ENCODE measurements at regions not wholly inside any gene's neighbourhood (a gene's known extent, or its start where the extent isn't known, plus 50 kb on each side); places are given as distances from the start of the nearest gene placed in this dataset.
A peak's percentile ranks its signal among the peaks of the same experiment; 100 is the strongest.

- peaks cover 0 to 26% (median 16%) of the 10 kb centered on the region in 4 donors for H3K4me1 ChIP-seq
- no peaks in the 10 kb centered on the region for H3K36me3 ChIP-seq
- 97% methylated on average over 14 of the region's 14 CpGs for WGBS, 2 donors
- H3K9me3 ChIP-seq, result no peaks in the 10 kb centered on the region
- DNase-seq, result no peak
- TF ChIP-seq POLR2AphosphoS5 (IDR thresholded peaks at IDR 0.05), result no peak
- TF ChIP-seq EP300 (IDR thresholded peaks at IDR 0.05), result no peak
- no peak for TF ChIP-seq CTCF (IDR thresholded peaks at IDR 0.05)
- no peak for TF ChIP-seq POLR2A (IDR thresholded peaks at IDR 0.05)
- H3K27ac ChIP-seq, result peak overlapping the region in 2 of 4 donors; percentile 73 to 75
- intact Hi-C loops (cut with DNase I), result loop anchor here (5.0 kb wide), 1 partner anchor 38 kb away; no protein-coding TSS in a partner anchor
- no peak overlapping the region for H3K4me3 ChIP-seq
- no peaks in the 10 kb centered on the region for H3K27me3 ChIP-seq
These were observed 169.4 kb downstream of the NDUFA12 start for GRCh38 chr12:94834036-94834625.

- no peaks in the 10 kb centered on the region for H3K9me3 ChIP-seq
- DNase-seq, result no peak
- H3K4me1 ChIP-seq, result peaks cover 0 to 26% (median 16%) of the 10 kb centered on the region in 4 donors
- TF ChIP-seq CTCF (IDR thresholded peaks at IDR 0.05) (no peak), POLR2A (IDR thresholded peaks at IDR 0.05) (no peak), POLR2AphosphoS5 (IDR thresholded peaks at IDR 0.05) (peak in 1 of 4 donors; percentile 30), EP300 (IDR thresholded peaks at IDR 0.05) (peak in 1 of 4 donors; percentile 2)
- no peaks in the 10 kb centered on the region for H3K36me3 ChIP-seq
- no peaks in the 10 kb centered on the region for H3K27me3 ChIP-seq
- peak overlapping the region; percentile 56 to 76 (median 74) for H3K27ac ChIP-seq
- intact Hi-C loops (cut with DNase I), result loop anchor here (5.0 kb wide), 1 partner anchor 39 kb away; no protein-coding TSS in a partner anchor
- 78 to 89% methylated on average over 15 of the region's 15 CpGs for WGBS, 2 donors
- peak overlapping the region in 1 of 4 donors; percentile 2 for H3K4me3 ChIP-seq
These were observed 170.5 kb downstream of the NDUFA12 start for GRCh38 chr12:94832780-94833681.

- Histone ChIP-seq H3K27me3 (no peaks in the 10 kb centered on the region), H3K4me1 (peaks cover 0 to 26% (median 16%) of the 10 kb centered on the region in 4 donors), H3K9me3 (no peaks in the 10 kb centered on the region), H3K36me3 (no peaks in the 10 kb centered on the region), H3K4me3 (no peak overlapping the region), H3K27ac (peak overlapping the region in 3 of 4 donors; percentile 73 to 76 (median 75))
- no peak for TF ChIP-seq EP300 (IDR thresholded peaks at IDR 0.05)
- TF ChIP-seq POLR2AphosphoS5 (IDR thresholded peaks at IDR 0.05), result no peak
- no peak for TF ChIP-seq POLR2A (IDR thresholded peaks at IDR 0.05)
- TF ChIP-seq CTCF (IDR thresholded peaks at IDR 0.05), result no peak
- DNase-seq, result no peak
- intact Hi-C loops (cut with DNase I), result loop anchor here (5.0 kb wide), 1 partner anchor 40 kb away; no protein-coding TSS in a partner anchor
- WGBS, 2 donors, result 91 to 93% methylated on average over 3 of the region's 3 CpGs
These were observed 171.4 kb downstream of the NDUFA12 start for GRCh38 chr12:94832105-94832504.

- no peak for DNase-seq
- H3K27ac ChIP-seq, result peak overlapping the region in 3 of 4 donors; percentile 3 to 76 (median 75)
- WGBS, 2 donors, result 50 to 61% methylated on average over 9 of the region's 9 CpGs
- H3K4me1 ChIP-seq, result peaks cover 0 to 26% (median 16%) of the 10 kb centered on the region in 4 donors
- intact Hi-C loops (cut with DNase I), result loop anchor here (5.0 kb wide), 1 partner anchor 41 kb away; no protein-coding TSS in a partner anchor
- H3K27me3 ChIP-seq, result no peaks in the 10 kb centered on the region
- H3K36me3 ChIP-seq, result no peaks in the 10 kb centered on the region
- no peaks in the 10 kb centered on the region for H3K9me3 ChIP-seq
- H3K4me3 ChIP-seq, result no peak overlapping the region
- TF ChIP-seq EP300 (IDR thresholded peaks at IDR 0.05), result no peak
- TF ChIP-seq CTCF (IDR thresholded peaks at IDR 0.05), result no peak
- no peak for TF ChIP-seq POLR2AphosphoS5 (IDR thresholded peaks at IDR 0.05)
- TF ChIP-seq POLR2A (IDR thresholded peaks at IDR 0.05), result no peak
These were observed 172.3 kb downstream of the NDUFA12 start for GRCh38 chr12:94831081-94831751.
